ENCODE measurements at regions not wholly inside any gene's neighbourhood (a gene's known extent, or its start where the extent isn't known, plus 50 kb on each side); places are given as distances from the start of the nearest gene placed in this dataset.
"Not testable (repeated sequence)": the region's sequence is repeated elsewhere in the genome, so short reads cannot be mapped to it uniquely, and the experiment has no call there.

- Histone ChIP-seq H2AFZ (ENCODE audit: low read length) (no peak overlapping the region), H3K9ac (ENCODE audit: insufficient read depth, low read length) (no peak overlapping the region), H3K27me3 (ENCODE audit: control insufficient read depth, insufficient read depth, low read length) (peaks cover 8% of the 10 kb centered on the region), H3K4me2 (ENCODE audit: extremely low read depth, insufficient read depth, low read length) (no peak overlapping the region), H3K9me3 (ENCODE audit: control insufficient read depth, insufficient read depth, low read depth, low read length) (no peaks in the 10 kb centered on the region), H3K4me1 (ENCODE audit: control insufficient read depth, extremely low read depth, insufficient read depth, low read length) (no peaks in the 10 kb centered on the region), H3K36me3 (ENCODE audit: control insufficient read depth, insufficient read depth, low read length) (no peaks in the 10 kb centered on the region), H3K27ac (ENCODE audit: insufficient read depth, low read length) (no peak overlapping the region), H3K4me3 (replicated peaks in 1 of 4; ENCODE audit: control extremely low read depth in 1 of 4, insufficient read depth in 1 of 4, low read depth in 3 of 4, low read length in 4 of 4) (no peak overlapping the region), H3K79me2 (ENCODE audit: control insufficient read depth, insufficient read depth, low read length) (no peaks in the 10 kb centered on the region), H4K20me1 (ENCODE audit: control insufficient read depth, extremely low read depth, insufficient read depth, low read length) (no peaks in the 10 kb centered on the region)
- TF ChIP-seq EZH2 (IDR thresholded peaks at IDR 0.05; ENCODE audit: low read length, missing control alignments) (no peak), CTCF (conservative IDR thresholded peaks at IDR 0.05 in 1 of 2, IDR thresholded peaks at IDR 0.05 in 1 of 2; ENCODE audit: low read depth in 1 of 2, low read length in 2 of 2) (no peak)
- DNase-seq (ENCODE audit: low read depth in 2 of 2) = no peak
These were observed 90.9 kb upstream of the RNU6-1 start for GRCh38 chr15:67930720-67931119.

- Histone ChIP-seq H3K79me2 (ENCODE audit: control insufficient read depth, insufficient read depth, low read length) (no peaks in the 10 kb centered on the region), H3K36me3 (ENCODE audit: control insufficient read depth, insufficient read depth, low read length) (no peaks in the 10 kb centered on the region), H3K4me3 (replicated peaks in 1 of 4; ENCODE audit: control extremely low read depth in 1 of 4, insufficient read depth in 1 of 4, low read depth in 3 of 4, low read length in 4 of 4) (no peak overlapping the region), H3K27me3 (ENCODE audit: control insufficient read depth, insufficient read depth, low read length) (peaks cover 12% of the 10 kb centered on the region), H3K4me1 (ENCODE audit: control insufficient read depth, extremely low read depth, insufficient read depth, low read length) (no peaks in the 10 kb centered on the region), H3K27ac (ENCODE audit: insufficient read depth, low read length) (no peak overlapping the region), H4K20me1 (ENCODE audit: control insufficient read depth, extremely low read depth, insufficient read depth, low read length) (no peaks in the 10 kb centered on the region), H3K9me3 (ENCODE audit: control insufficient read depth, insufficient read depth, low read depth, low read length) (no peaks in the 10 kb centered on the region), H3K9ac (ENCODE audit: insufficient read depth, low read length) (no peak overlapping the region), H3K4me2 (ENCODE audit: extremely low read depth, insufficient read depth, low read length) (no peak overlapping the region), H2AFZ (ENCODE audit: low read length) (no peak overlapping the region)
- TF ChIP-seq CTCF (conservative IDR thresholded peaks at IDR 0.05 in 1 of 2, IDR thresholded peaks at IDR 0.05 in 1 of 2; ENCODE audit: low read depth in 1 of 2, low read length in 2 of 2) (no peak), EZH2 (IDR thresholded peaks at IDR 0.05; ENCODE audit: low read length, missing control alignments) (no peak)
- DNase-seq (ENCODE audit: low read depth in 2 of 2) = peak in 1 of 2 donors; percentile 44
These were observed 92.0 kb upstream of the RNU6-1 start for GRCh38 chr15:67931861-67932260.

- H3K9ac ChIP-seq (ENCODE audit: insufficient read depth, low read length); H3K36me3 ChIP-seq (ENCODE audit: control insufficient read depth, insufficient read depth, low read length); H3K4me1 ChIP-seq (ENCODE audit: control insufficient read depth, extremely low read depth, insufficient read depth, low read length); H3K4me2 ChIP-seq (ENCODE audit: extremely low read depth, insufficient read depth, low read length); H3K4me3 ChIP-seq (replicated peaks in 1 of 4; ENCODE audit: control extremely low read depth in 1 of 4, insufficient read depth in 1 of 4, low read depth in 3 of 4, low read length in 4 of 4); H3K79me2 ChIP-seq (ENCODE audit: control insufficient read depth, insufficient read depth, low read length); H3K9me3 ChIP-seq (ENCODE audit: control insufficient read depth, insufficient read depth, low read depth, low read length); H2AFZ ChIP-seq (ENCODE audit: low read length); H4K20me1 ChIP-seq (ENCODE audit: control insufficient read depth, extremely low read depth, insufficient read depth, low read length); H3K27ac ChIP-seq (ENCODE audit: insufficient read depth, low read length); DNase-seq (ENCODE audit: low read depth in 2 of 2): not testable (repeated sequence)
- H3K27me3 ChIP-seq (ENCODE audit: control insufficient read depth, insufficient read depth, low read length) = peaks cover 13% of the 10 kb centered on the region
These were observed 94.3 kb upstream of the RNU6-1 start for GRCh38 chr15:67934126-67934525.

All from fibroblast of lung (primary cell).